Calu3 (cell line): ENCODE measurements at regions not wholly inside any gene's neighbourhood (a gene's known extent, or its start where the extent isn't known, plus 50 kb on each side); places are given as distances from the start of the nearest gene placed in this dataset.

ENCODE experiments used
- BruUV-seq: library from RNA; stranded (reverse); fragments of 400-500 nt; replicated peaks from 2 replicates; lab custom pipeline; 2021; lab: Mats Ljungman, UMichigan
- CTCF ChIA-PET: fragments of 300-600 bp; sonication (Branson Sonifier 250); formaldehyde crosslinking; loops from one replicate; lab custom pipeline; 2022; ENCODE audit warnings: antibody characterized with exemption; lab: Charles Lee
- DNase-seq: peaks from one replicate; pipeline ENCODE4 v3.0.0; 2022
- H3K27ac Mint-ChIP-seq: one replicate; pipeline ENCODE4 v1.8.0; 2022; ENCODE audit warnings: mixed read lengths; ENCODE audit not compliant: unreplicated experiment
- H3K27me3 Mint-ChIP-seq: one replicate; pipeline ENCODE4 v1.8.0; 2022; ENCODE audit warnings: mixed read lengths; ENCODE audit not compliant: unreplicated experiment
- H3K36me3 Mint-ChIP-seq: one replicate; pipeline ENCODE4 v1.8.0; 2022; ENCODE audit warnings: mild to moderate bottlenecking, moderate library complexity, mixed read lengths; ENCODE audit not compliant: insufficient read depth, unreplicated experiment
- H3K4me1 Mint-ChIP-seq: one replicate; pipeline ENCODE4 v1.8.0; 2022; ENCODE audit warnings: mild to moderate bottlenecking, low read depth, mixed read lengths; ENCODE audit not compliant: unreplicated experiment
- H3K4me3 Mint-ChIP-seq: one replicate; pipeline ENCODE4 v1.8.0; 2022; ENCODE audit warnings: mild to moderate bottlenecking, low read depth, moderate library complexity, mixed read lengths; ENCODE audit not compliant: unreplicated experiment
- H3K9me3 Mint-ChIP-seq: one replicate; pipeline ENCODE4 v1.8.0; 2022; ENCODE audit warnings: low read depth, mixed read lengths; ENCODE audit not compliant: unreplicated experiment
- intact Hi-C: fragments of 100-400 bp; cut with micrococcal nuclease; formaldehyde crosslinking; loops from one replicate; pipeline ENCODE4 v1.10.0; 2022; ENCODE audit not compliant: unreplicated experiment
- TF ChIP-seq, protein P1 (sequence below): fragments of 200-600 bp; IDR thresholded peaks from one replicate; pipeline ENCODE4 v1.8.0; 2022; ENCODE audit warnings: antibody characterized with exemption; ENCODE audit not compliant: unreplicated experiment

DNA sequence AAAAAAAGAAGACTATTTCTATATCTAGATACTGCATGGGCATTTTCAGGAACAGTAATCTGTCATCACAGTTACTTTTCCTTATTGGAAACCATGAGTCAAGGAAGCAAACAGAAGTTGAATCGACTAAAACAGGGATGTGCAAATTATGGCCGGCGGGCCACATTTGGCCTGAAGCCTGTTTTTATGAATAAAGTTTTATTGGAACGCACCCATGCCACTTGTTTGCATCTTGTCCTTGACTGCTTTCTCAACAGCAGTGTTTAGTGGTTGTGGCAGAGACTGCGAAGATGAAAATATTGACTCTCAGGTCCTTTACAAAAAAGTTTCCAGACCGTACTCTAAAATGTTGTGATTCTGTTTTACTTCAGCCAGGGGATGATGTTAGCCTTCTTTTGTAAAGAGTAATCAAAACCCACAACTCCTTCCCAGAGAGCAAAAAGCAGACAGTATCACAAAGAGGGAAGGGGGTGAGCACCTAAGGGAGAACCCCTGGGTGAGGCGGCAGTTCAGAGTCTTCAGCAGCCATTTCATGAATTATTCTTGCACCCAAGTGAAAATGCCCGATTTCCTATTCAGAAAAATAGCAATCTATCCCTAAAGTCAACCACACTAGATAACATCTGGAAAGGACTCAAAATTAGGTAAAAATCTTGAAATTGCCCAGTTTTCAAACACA, 190.4 kb downstream of the MYLK4 start:
- CTCF ChIA-PET: no interaction called here
- Mint-ChIP-seq H3K4me1 (no peaks in the 10 kb centered on the region), H3K9me3 (no peaks in the 10 kb centered on the region), H3K27me3 (no peaks in the 10 kb centered on the region), H3K27ac (no peak overlapping the region), H3K36me3 (no peaks in the 10 kb centered on the region), H3K4me3 (no peak overlapping the region)
- no TSS peak for BruUV-seq
- no peak for DNase-seq
- intact Hi-C loops: no loop called here
- TF ChIP-seq, protein P1, sequence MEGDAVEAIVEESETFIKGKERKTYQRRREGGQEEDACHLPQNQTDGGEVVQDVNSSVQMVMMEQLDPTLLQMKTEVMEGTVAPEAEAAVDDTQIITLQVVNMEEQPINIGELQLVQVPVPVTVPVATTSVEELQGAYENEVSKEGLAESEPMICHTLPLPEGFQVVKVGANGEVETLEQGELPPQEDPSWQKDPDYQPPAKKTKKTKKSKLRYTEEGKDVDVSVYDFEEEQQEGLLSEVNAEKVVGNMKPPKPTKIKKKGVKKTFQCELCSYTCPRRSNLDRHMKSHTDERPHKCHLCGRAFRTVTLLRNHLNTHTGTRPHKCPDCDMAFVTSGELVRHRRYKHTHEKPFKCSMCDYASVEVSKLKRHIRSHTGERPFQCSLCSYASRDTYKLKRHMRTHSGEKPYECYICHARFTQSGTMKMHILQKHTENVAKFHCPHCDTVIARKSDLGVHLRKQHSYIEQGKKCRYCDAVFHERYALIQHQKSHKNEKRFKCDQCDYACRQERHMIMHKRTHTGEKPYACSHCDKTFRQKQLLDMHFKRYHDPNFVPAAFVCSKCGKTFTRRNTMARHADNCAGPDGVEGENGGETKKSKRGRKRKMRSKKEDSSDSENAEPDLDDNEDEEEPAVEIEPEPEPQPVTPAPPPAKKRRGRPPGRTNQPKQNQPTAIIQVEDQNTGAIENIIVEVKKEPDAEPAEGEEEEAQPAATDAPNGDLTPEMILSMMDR: no peak

DNA sequence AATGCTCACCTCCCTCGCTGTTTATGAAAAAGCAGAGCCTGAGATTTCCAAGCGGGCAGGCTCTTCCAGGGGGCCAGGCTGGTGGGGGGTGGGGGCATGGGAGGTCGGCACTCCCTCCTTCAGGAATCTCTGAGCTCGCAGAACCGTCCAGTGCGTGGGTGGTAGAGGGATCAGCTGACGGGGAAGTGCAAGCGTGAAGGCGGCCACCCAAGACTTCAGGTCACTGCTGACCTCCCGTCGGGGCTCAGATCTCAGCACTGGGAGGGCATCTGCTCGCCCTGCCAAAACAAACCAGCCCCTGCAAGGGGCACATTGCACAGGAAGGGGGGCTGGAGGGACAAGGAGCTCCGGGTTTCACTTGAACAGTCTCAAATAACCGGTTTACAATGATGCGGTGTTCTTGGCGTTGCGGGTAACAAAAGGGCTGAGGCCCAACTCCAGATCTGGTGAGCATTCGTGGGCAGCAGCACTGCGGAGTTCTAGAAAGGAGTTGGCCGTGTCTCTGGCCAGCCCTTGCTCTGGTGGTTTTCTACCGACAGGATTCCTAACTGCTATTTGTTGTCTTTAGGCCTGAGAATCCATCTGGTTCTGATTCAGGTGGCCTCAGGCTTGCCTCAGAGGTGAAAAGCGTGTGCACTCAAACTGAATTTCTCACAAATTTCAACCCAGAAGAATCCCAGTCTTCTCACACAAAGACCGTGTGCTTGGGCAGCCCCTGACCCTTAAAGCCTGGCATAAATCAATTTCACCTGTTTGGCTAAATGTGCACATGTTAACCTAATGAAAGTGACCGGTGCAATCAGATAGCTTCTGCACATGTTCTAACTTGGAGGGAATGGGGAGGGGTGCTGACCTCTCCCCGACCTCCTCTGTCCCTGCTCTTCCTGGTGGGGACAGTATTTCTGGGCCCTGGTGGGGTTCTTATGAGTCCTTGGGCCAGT, 191.6 kb downstream of the MYLK4 start:
- no peak for DNase-seq
- intact Hi-C loops: no loop called here
- Mint-ChIP-seq H3K27ac (no peak overlapping the region), H3K36me3 (no peaks in the 10 kb centered on the region), H3K27me3 (no peaks in the 10 kb centered on the region), H3K9me3 (no peaks in the 10 kb centered on the region), H3K4me3 (no peak overlapping the region), H3K4me1 (peaks cover 5% of the 10 kb centered on the region)
- no TSS peak for BruUV-seq
- TF ChIP-seq, protein P1: no peak
- CTCF ChIA-PET: no interaction called here

- intact Hi-C loops: no loop called here
- Mint-ChIP-seq H3K4me1 (peaks cover 8% of the 10 kb centered on the region), H3K9me3 (no peaks in the 10 kb centered on the region), H3K4me3 (no peak overlapping the region), H3K36me3 (no peaks in the 10 kb centered on the region), H3K27ac (no peak overlapping the region), H3K27me3 (no peaks in the 10 kb centered on the region)
- no TSS peak for BruUV-seq
- DNase-seq: no peak
- TF ChIP-seq, protein P1: no peak
- CTCF ChIA-PET: no interaction called here
These were observed 192.5 kb downstream of the MYLK4 start for GRCh38 chr6:2558098-2558680.

DNA sequence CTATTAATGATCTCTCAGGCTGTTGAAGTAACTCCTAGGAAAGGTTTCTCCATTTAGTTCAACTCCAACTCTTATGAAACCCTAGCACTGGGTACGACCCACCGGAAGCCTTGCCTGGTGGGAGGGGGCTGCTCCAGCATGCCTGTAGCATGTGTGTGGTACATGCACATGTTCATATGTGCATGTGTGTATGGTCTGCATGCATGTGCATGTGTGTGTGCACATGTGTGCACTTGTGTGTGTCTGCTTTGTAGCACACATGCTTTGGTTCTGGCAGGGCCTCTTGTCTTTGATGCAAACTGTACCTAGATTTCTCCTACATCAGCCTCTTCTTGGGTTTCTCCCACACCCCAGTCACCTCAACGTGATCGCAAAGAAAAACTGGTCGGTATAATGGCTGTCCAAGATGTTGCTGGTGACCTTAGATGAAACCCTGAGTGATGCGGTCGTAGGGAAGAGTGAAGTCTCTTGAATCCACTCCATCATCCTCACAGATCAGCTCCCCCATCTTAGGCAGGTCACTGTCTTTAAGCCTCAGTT, 193.5 kb downstream of the MYLK4 start:
- TF ChIP-seq, protein P1: no peak
- Mint-ChIP-seq H3K9me3 (no peaks in the 10 kb centered on the region), H3K27ac (no peak overlapping the region), H3K27me3 (no peaks in the 10 kb centered on the region), H3K4me1 (peaks cover 8% of the 10 kb centered on the region), H3K4me3 (no peak overlapping the region), H3K36me3 (no peaks in the 10 kb centered on the region)
- CTCF ChIA-PET: no interaction called here
- BruUV-seq: no TSS peak
- no peak for DNase-seq
- intact Hi-C loops: no loop called here
